Suprapubic skin (tissue), 4 donors: ENCODE measurements at regions not wholly inside any gene's neighbourhood (a gene's known extent, or its start where the extent isn't known, plus 50 kb on each side); places are given as distances from the start of the nearest gene placed in this dataset.

Experiments used
- DNase-seq, 2 donors: peaks; one replicate each; pipeline ENCODE4 v3.0.0-alpha.2; 2019; ENCODE audit warnings: low spot score in 2 of 2
- H3K27ac ChIP-seq: fragments of 200-600 bp; sonication (generic); one replicate; pipeline ENCODE4 v1.5.1; 2019
- H3K27me3 ChIP-seq: fragments of 200-600 bp; sonication (generic); one replicate; pipeline ENCODE4 v1.5.1; 2019
- H3K36me3 ChIP-seq: fragments of 200-600 bp; sonication (generic); one replicate; pipeline ENCODE4 v1.5.1; 2019
- H3K4me1 ChIP-seq: fragments of 200-600 bp; sonication (generic); one replicate; pipeline ENCODE4 v1.5.1; 2019
- H3K4me3 ChIP-seq: fragments of 200-600 bp; sonication (generic); one replicate; pipeline ENCODE4 v1.5.1; 2019; ENCODE audit warnings: mild to moderate bottlenecking
- H3K9me3 ChIP-seq: fragments of 200-600 bp; sonication (generic); one replicate; pipeline ENCODE4 v1.5.1; 2019
- CTCF ChIP-seq, 2 donors: fragments of 200-600 bp in 1 of 2; fragments of 450-650 bp in 1 of 2; sonication (generic) in 1 of 2; IDR thresholded peaks; one replicate each; pipeline ENCODE4 v1.5.1; 2016 to 2019; ENCODE audit warnings: antibody characterized with exemption in 2 of 2, mild to moderate bottlenecking in 1 of 2, moderate library complexity in 1 of 2
- EP300 ChIP-seq: sonication (generic); formaldehyde crosslinking; IDR thresholded peaks from one replicate; pipeline ENCODE4 v1.6.1; 2017; ENCODE audit warnings: antibody characterized with exemption
- POLR2A ChIP-seq, 2 donors: fragments of 450-650 bp; IDR thresholded peaks; one replicate each; pipeline ENCODE4 v1.6.1; 2017; ENCODE audit warnings: antibody characterized with exemption in 2 of 2, mild to moderate bottlenecking in 2 of 2, moderate library complexity in 2 of 2
- POLR2AphosphoS5 ChIP-seq, 3 donors: sonication (generic); formaldehyde crosslinking; IDR thresholded peaks; one replicate each; pipeline ENCODE4 v1.6.1; 2017; ENCODE audit warnings: antibody characterized with exemption in 3 of 3
- WGBS: methylation state at CpG from one replicate; pipeline ENCODE4 v1.1.5; 2018; 5-methylcytosine and 5-hydroxymethylcytosine counted together

- Histone ChIP-seq H3K9me3 (no peaks in the 10 kb centered on the region), H3K4me3 (no peak overlapping the region), H3K36me3 (no peaks in the 10 kb centered on the region), H3K27ac (no peak overlapping the region), H3K4me1 (no peaks in the 10 kb centered on the region), H3K27me3 (no peaks in the 10 kb centered on the region)
- no peak for DNase-seq
- 70% methylated on average over 6 of the region's 6 CpGs for WGBS
- no peak for TF ChIP-seq POLR2AphosphoS5 (IDR thresholded peaks at IDR 0.05)
- TF ChIP-seq EP300 = no peak
- TF ChIP-seq POLR2A (IDR thresholded peaks at IDR 0.05) = no peak
- TF ChIP-seq CTCF (IDR thresholded peaks at IDR 0.05) = no peak
Measured at GRCh38 chr10:30732671-30733070, 103.1 kb upstream of the LYZL2 start.

- no peak for DNase-seq
- 93% methylated on average over 5 of the region's 5 CpGs for WGBS
- TF ChIP-seq POLR2AphosphoS5 (IDR thresholded peaks at IDR 0.05) (no peak), POLR2A (IDR thresholded peaks at IDR 0.05) (no peak), EP300 (no peak), CTCF (IDR thresholded peaks at IDR 0.05) (no peak)
- no peaks in the 10 kb centered on the region for H3K36me3 ChIP-seq
- H3K4me3 ChIP-seq = no peak overlapping the region
- no peak overlapping the region for H3K27ac ChIP-seq
- no peaks in the 10 kb centered on the region for H3K27me3 ChIP-seq
- no peaks in the 10 kb centered on the region for H3K9me3 ChIP-seq
- peaks cover 3% of the 10 kb centered on the region for H3K4me1 ChIP-seq
Measured at GRCh38 chr10:30731963-30732362, 102.4 kb upstream of the LYZL2 start.

- Histone ChIP-seq H3K4me3 (no peak overlapping the region), H3K9me3 (no peaks in the 10 kb centered on the region), H3K4me1 (peaks cover 4% of the 10 kb centered on the region), H3K27me3 (no peaks in the 10 kb centered on the region), H3K27ac (no peak overlapping the region), H3K36me3 (no peaks in the 10 kb centered on the region)
- TF ChIP-seq POLR2AphosphoS5 (IDR thresholded peaks at IDR 0.05) = no peak
- no peak for TF ChIP-seq EP300
- TF ChIP-seq CTCF (IDR thresholded peaks at IDR 0.05) = no peak
- no peak for TF ChIP-seq POLR2A (IDR thresholded peaks at IDR 0.05)
- no peak for DNase-seq
- WGBS = 79% methylated on average over 2 of the region's 2 CpGs
Measured at GRCh38 chr10:30730306-30730705, 100.8 kb upstream of the LYZL2 start.

- H3K27me3 ChIP-seq = no peaks in the 10 kb centered on the region
- H3K4me1 ChIP-seq = peaks cover 4% of the 10 kb centered on the region
- no peak overlapping the region for H3K4me3 ChIP-seq
- no peak overlapping the region for H3K27ac ChIP-seq
- WGBS = 84% methylated on average over 4 of the region's 4 CpGs
- H3K9me3 ChIP-seq = no peaks in the 10 kb centered on the region
- DNase-seq = no peak
- TF ChIP-seq POLR2A (IDR thresholded peaks at IDR 0.05) (no peak), EP300 (no peak), CTCF (IDR thresholded peaks at IDR 0.05) (no peak), POLR2AphosphoS5 (IDR thresholded peaks at IDR 0.05) (no peak)
- no peaks in the 10 kb centered on the region for H3K36me3 ChIP-seq
Measured at GRCh38 chr10:30728766-30729165, 99.2 kb upstream of the LYZL2 start.

GRCh38 chr10:30728127-30728526, 98.6 kb upstream of the LYZL2 start:
- no peaks in the 10 kb centered on the region for H3K36me3 ChIP-seq
- no peak overlapping the region for H3K27ac ChIP-seq
- 88% methylated on average over 5 of the region's 5 CpGs for WGBS
- peak in 1 of 2 donors; percentile 58 for DNase-seq
- H3K27me3 ChIP-seq = no peaks in the 10 kb centered on the region
- no peak overlapping the region for H3K4me3 ChIP-seq
- TF ChIP-seq EP300 (no peak), CTCF (IDR thresholded peaks at IDR 0.05) (no peak), POLR2A (IDR thresholded peaks at IDR 0.05) (no peak), POLR2AphosphoS5 (IDR thresholded peaks at IDR 0.05) (no peak)
- peaks cover 4% of the 10 kb centered on the region for H3K4me1 ChIP-seq
- no peaks in the 10 kb centered on the region for H3K9me3 ChIP-seq
